ENCODE measurements at regions not wholly inside any gene's neighbourhood (a gene's known extent, or its start where the extent isn't known, plus 50 kb on each side); places are given as distances from the start of the nearest gene placed in this dataset.

- no peak for TF ChIP-seq MEF2A (IDR thresholded peaks at IDR 0.05; ENCODE audit: control insufficient read depth, low read depth, low read length)
- no peak for TF ChIP-seq XRCC3 (IDR thresholded peaks at IDR 0.05)
- TF ChIP-seq SOX6 (IDR thresholded peaks at IDR 0.05), result peak; percentile 82
- TF ChIP-seq NR1H2 (CRISPR knock-in tag; IDR thresholded peaks at IDR 0.05), result no peak
- peak; percentile 40; the same call in 1 of the 2 replicates for TF ChIP-seq LEF1 (IDR thresholded peaks at IDR 0.05)
- TF ChIP-seq ZNF695 (CRISPR knock-in tag; IDR thresholded peaks at IDR 0.05), result no peak
- TF ChIP-seq TRIM28 (IDR thresholded peaks at IDR 0.05), result no peak
- no peak for TF ChIP-seq EWSR1 (IDR thresholded peaks at IDR 0.05; ENCODE audit: borderline replicate concordance, low read depth, partially characterized antibody)
- TF ChIP-seq MEIS2 (IDR thresholded peaks at IDR 0.05; ENCODE audit: partially characterized antibody), result no peak
- TF ChIP-seq NFYB (IDR thresholded peaks at IDR 0.05; ENCODE audit: extremely low read depth, insufficient read length), result no peak
- TF ChIP-seq GTF3C2 (IDR thresholded peaks at IDR 0.05; ENCODE audit: borderline replicate concordance, extremely low read depth, insufficient read length), result no peak
- peak; percentile 63 for TF ChIP-seq STAT5A (IDR thresholded peaks at IDR 0.05; ENCODE audit: borderline replicate concordance, low read length)
- 0 out of 2 replicates have a peak, but pooled peaks have one; percentile 5 for TF ChIP-seq NFIC (IDR thresholded peaks at IDR 0.05)
- TF ChIP-seq ATF1 (CRISPR knock-in tag; IDR thresholded peaks at IDR 0.05), result no peak
- 0 out of 2 replicates have a peak, but pooled peaks have one; percentile 11 for TF ChIP-seq ATF1 (tag; IDR thresholded peaks at IDR 0.05)
- TF ChIP-seq RNF2 (IDR thresholded peaks at IDR 0.05), result 0 out of 2 replicates have a peak, but pooled peaks have one; percentile 36
- TF ChIP-seq MAFG (tag; conservative IDR thresholded peaks at IDR 0.05), result peak; percentile 36
- TF ChIP-seq MBD2 (IDR thresholded peaks at IDR 0.05; ENCODE audit: borderline replicate concordance, low read depth), result 0 out of 2 replicates have a peak, but pooled peaks have one; percentile 10
- TF ChIP-seq POLR2B (IDR thresholded peaks at IDR 0.05; ENCODE audit: low read depth, partially characterized antibody), result no peak
- TF ChIP-seq MAFF (IDR thresholded peaks at IDR 0.05; ENCODE audit: low read length), result peak; percentile 33; the same call in 1 of the 2 replicates
- TF ChIP-seq MCM7 (IDR thresholded peaks at IDR 0.05), result no peak
- no peak for TF ChIP-seq ESRRB (CRISPR knock-in tag; IDR thresholded peaks at IDR 0.05; ENCODE audit: borderline replicate concordance)
- TF ChIP-seq MEF2D (tag; conservative IDR thresholded peaks at IDR 0.05; ENCODE audit: low read depth), result no peak
- no peak for TF ChIP-seq GABPB2 (CRISPR knock-in tag; conservative IDR thresholded peaks at IDR 0.05)
- TF ChIP-seq RBM14 (IDR thresholded peaks at IDR 0.05; ENCODE audit: borderline replicate concordance, insufficient read depth, low read depth, low read length), result no peak
- no peak for TF ChIP-seq PRDM10 (IDR thresholded peaks at IDR 0.05; ENCODE audit: partially characterized antibody)
- TF ChIP-seq RBM22 (IDR thresholded peaks at IDR 0.05; ENCODE audit: low read depth, low read length, poor library complexity, severe bottlenecking), result no peak
These were observed 56.6 kb upstream of the MYO16 start (continued) for GRCh38 chr13:108572782-108573211.

Measured in K562 (cell line).